HK-2 (cell line): ENCODE measurements at regions not wholly inside any gene's neighbourhood (a gene's known extent, or its start where the extent isn't known, plus 50 kb on each side); places are given as distances from the start of the nearest gene placed in this dataset.

ENCODE experiments used
- DNase-seq: peaks from one replicate; pipeline ENCODE4 v3.0.0-alpha.2; 2018; ENCODE audit not compliant: unreplicated experiment

- no peak for DNase-seq
Measured at GRCh38 chrX:13103188-13103913, 58.9 kb upstream of the FAM9C start.

DNA sequence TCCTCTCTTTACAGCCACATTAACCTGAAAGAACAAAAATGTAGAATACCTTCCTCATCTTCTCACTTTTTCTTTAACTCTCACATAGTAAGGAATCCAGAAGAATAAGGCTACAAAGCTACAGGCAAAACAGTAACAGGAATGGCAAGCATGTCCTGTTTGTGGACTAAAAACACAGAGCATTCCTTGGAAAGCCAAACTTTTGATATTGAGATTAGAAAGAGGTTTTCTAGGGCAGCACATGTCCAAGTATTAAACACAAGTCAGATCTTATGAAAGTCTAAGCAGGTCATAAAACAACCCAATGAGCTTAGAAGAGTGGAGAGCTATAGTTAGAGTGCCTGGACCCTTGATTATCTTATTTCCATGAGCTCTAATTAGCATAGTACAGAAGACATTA lies 58.2 kb upstream of the FAM9C start:
- DNase-seq, result no peak

- peak; percentile 35 for DNase-seq
Measured at GRCh38 chrX:13101441-13102139, 57.2 kb upstream of the FAM9C start.

GRCh38 chrX:13099121-13099520 lies 54.7 kb upstream of the FAM9C start:
- no peak for DNase-seq

DNA sequence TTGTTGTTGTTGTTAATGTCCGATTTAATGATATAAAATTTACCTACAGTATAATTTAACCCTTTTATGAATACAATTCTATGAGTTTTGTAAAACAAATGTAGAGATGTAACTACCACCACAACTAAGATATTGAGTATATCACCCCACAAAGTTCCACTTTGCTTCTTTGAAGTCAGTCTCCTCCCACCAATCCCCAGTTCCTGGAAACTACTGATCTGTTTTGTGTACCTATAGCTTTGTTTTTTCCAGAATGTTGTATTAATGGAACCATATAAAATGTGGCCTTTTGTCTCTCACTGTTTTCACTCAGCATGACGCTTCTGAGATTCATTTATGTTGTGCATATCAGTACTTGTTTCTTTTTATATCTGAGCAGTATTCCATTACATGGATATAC lies 52.3 kb upstream of the FAM9C start:
- no peak for DNase-seq

DNA sequence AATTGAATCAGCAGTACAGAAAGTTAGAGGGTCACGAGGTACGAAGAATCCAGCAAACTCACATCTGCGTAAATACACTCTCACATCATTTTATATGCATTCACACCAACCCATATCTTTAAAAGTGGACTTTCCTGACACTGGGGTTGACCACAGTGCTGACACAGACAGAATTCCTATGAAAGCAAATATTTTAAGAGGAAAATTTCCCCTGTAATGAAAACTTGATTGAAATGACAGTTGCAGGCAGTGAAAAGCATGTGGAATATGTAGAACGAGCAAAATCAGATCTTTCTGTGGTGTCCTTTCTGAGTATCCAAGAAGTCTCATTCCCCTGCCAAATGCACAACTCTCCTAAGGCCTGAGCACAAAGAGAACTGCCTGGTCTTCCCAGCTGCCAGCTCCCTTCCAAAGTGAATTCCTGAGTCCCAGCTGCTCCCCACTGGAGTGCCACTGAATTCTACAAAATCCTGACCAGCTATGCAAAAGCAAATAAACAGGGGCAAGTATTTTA lies 50.5 kb upstream of the FAM9C start:
- DNase-seq, result no peak

DNA sequence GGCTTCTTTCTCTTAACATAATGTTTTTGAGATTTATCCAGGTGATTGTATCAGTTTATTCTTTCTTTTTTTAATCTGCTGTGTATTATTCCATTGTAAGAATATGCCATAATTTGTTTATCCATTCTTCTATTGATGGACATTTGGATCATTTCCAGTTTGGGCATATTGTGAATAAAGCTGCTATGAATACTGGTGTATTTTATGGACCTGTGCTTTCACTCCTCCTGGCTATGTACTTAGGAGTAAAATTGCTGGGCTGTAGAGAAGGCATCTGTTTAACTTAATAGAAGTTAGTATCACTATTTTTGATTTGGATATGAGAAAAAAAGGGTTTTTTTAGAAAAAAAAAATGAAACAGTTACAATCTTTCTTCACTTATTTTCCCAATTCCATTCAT lies 50.0 kb upstream of the FAM9C start:
- no peak for DNase-seq
